Chondrocyte (in vitro differentiated cells): ENCODE measurements at regions not wholly inside any gene's neighbourhood (a gene's known extent, or its start where the extent isn't known, plus 50 kb on each side); places are given as distances from the start of the nearest gene placed in this dataset.

Source experiments
- DNase-seq: peaks from one replicate; pipeline ENCODE4 v3.0.0; 2021; ENCODE audit warnings: mixed read lengths, low spot score
- H3K27ac Mint-ChIP-seq: one replicate; pipeline ENCODE4 v1.8.0; 2021; ENCODE audit warnings: mild to moderate bottlenecking, moderate library complexity, mixed read lengths; ENCODE audit not compliant: unreplicated experiment
- H3K27me3 Mint-ChIP-seq: 2 replicates; pipeline ENCODE4 v1.8.0; 2021; ENCODE audit warnings: low read depth, mixed read lengths
- H3K36me3 Mint-ChIP-seq: 2 replicates; pipeline ENCODE4 v1.8.0; 2021; ENCODE audit warnings: low read depth, mixed read lengths
- H3K4me1 Mint-ChIP-seq: 2 replicates; pipeline ENCODE4 v1.8.0; 2021; ENCODE audit warnings: low read depth, mild to moderate bottlenecking, mixed read lengths
- H3K4me3 Mint-ChIP-seq: one replicate; pipeline ENCODE4 v1.8.0; 2021; ENCODE audit warnings: mild to moderate bottlenecking, moderate library complexity, mixed read lengths; ENCODE audit not compliant: unreplicated experiment
- H3K9me3 Mint-ChIP-seq: 2 replicates; pipeline ENCODE4 v1.8.0; 2021; ENCODE audit warnings: low read depth, mixed read lengths
- CTCF ChIP-seq: fragments of 200-600 bp; sonication (generic); IDR thresholded peaks from 2 replicates; pipeline ENCODE4 v1.5.0; 2021; ENCODE audit warnings: antibody characterized with exemption, mild to moderate bottlenecking, moderate library complexity

GRCh38 chr14:56708704-56709103 lies 101.6 kb downstream of the OTX2 start:
- Mint-ChIP-seq H3K27me3 (peaks cover 23% of the 10 kb centered on the region), H3K4me1 (no peaks in the 10 kb centered on the region), H3K36me3 (no peaks in the 10 kb centered on the region), H3K9me3 (no peaks in the 10 kb centered on the region), H3K4me3 (no peak overlapping the region), H3K27ac (no peak overlapping the region)
- no peak for TF ChIP-seq CTCF
- DNase-seq, result no peak

DNA sequence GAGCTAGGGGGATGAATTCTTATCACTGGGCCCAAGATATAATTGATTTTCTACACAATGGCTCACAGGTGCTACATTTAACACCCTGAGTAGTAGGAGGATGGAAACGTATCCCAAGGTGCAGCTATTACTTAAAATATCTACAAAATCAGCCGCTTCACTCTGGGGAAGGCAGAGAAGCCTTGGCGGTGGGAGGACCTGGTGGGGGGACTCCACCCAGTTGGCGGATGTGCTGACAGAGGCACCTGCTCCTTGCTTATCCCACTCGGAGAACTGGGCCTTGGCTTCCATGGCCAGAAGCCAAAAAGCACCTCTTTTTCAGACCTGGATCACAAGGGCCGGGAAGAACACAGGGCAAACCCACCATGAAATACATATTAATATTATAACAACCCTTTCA lies 106.3 kb downstream of the OTX2 start:
- Mint-ChIP-seq H3K27me3 (peaks cover 22% of the 10 kb centered on the region), H3K36me3 (no peaks in the 10 kb centered on the region), H3K27ac (no peak overlapping the region), H3K9me3 (no peaks in the 10 kb centered on the region), H3K4me1 (no peaks in the 10 kb centered on the region), H3K4me3 (no peak overlapping the region)
- DNase-seq, result peak; percentile 48
- no peak for TF ChIP-seq CTCF

- H3K4me1 Mint-ChIP-seq, result no peaks in the 10 kb centered on the region
- H3K27me3 Mint-ChIP-seq, result peaks cover 11% of the 10 kb centered on the region
- H3K27ac Mint-ChIP-seq, result no peak overlapping the region
- no peak for DNase-seq
- no peaks in the 10 kb centered on the region for H3K36me3 Mint-ChIP-seq
- no peak for TF ChIP-seq CTCF
- H3K9me3 Mint-ChIP-seq, result no peaks in the 10 kb centered on the region
- H3K4me3 Mint-ChIP-seq, result no peak overlapping the region
Measured at GRCh38 chr14:56702515-56702914, 107.8 kb downstream of the OTX2 start.
